SH-SY5Y (cell line): ENCODE measurements at regions not wholly inside any gene's neighbourhood (a gene's known extent, or its start where the extent isn't known, plus 50 kb on each side); places are given as distances from the start of the nearest gene placed in this dataset.

Experiments used
- GATA2 ChIP-seq: IDR thresholded peaks from 2 replicates; pipeline ENCODE4 v1.6.1; 2011; ENCODE audit warnings: mild to moderate bottlenecking, low read depth, low read length
- GATA3 ChIP-seq: IDR thresholded peaks from 2 replicates; pipeline ENCODE4 v1.6.1; 2011; ENCODE audit warnings: low read depth, mild to moderate bottlenecking, low read length, moderate library complexity

- TF ChIP-seq GATA2 (no peak), GATA3 (no peak)
Measured at GRCh38 chr1:59094001-59094400, 202.9 kb upstream of the FGGY start.
